ENCODE measurements at regions not wholly inside any gene's neighbourhood (a gene's known extent, or its start where the extent isn't known, plus 50 kb on each side); places are given as distances from the start of the nearest gene placed in this dataset.
A peak's percentile ranks its signal among the peaks of the same experiment; 100 is the strongest.

DNA sequence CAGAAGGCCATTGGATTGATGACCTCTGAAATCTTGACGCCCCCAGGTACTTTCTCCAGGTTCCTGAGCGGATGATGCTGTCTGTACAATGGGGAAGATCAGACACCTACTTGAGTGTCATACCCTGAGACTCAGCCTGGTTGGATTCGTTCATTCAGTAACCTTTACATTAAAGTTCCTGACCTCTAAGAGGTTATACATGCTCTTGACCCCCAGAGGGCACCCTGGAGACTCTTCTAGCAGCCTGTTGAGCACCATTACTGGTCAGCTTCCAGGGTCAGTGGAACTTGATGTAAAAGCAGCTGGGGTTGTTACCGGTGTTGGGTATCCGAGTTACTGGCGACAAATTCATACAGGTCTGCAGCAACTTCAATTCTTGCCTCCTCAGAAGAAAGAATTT lies 114.3 kb upstream of the ZNF678 start:
- no peak for DNase-seq (ENCODE audit: low read depth, low spot score)
- H3K4me3 ChIP-seq (ENCODE audit: low read depth in 2 of 2, low read length in 2 of 2): no peak overlapping the region
- in situ Hi-C loops (cut with HindIII; ENCODE audit: low pct_unique_long_range_greater_than_20kb, low sequenced_read_pairs): no loop called here
- ChIA-PET POLR2A (no interaction called here), CTCF (interaction anchor here (0.7 kb wide), 1 partner anchor 170 kb away, joined by 4 read pairs; no protein-coding TSS in a partner anchor)
- intact Hi-C loops (cut with micrococcal nuclease; ENCODE audit: unreplicated experiment): no loop called here
- H3K4me1 ChIP-seq (ENCODE audit: control insufficient read depth, insufficient read depth, low read length): no peaks in the 10 kb centered on the region
- H3K9me3 ChIP-seq (ENCODE audit: control insufficient read depth, insufficient read depth, low read depth, low read length): no peaks in the 10 kb centered on the region
- no TSS peak for BruUV-seq (replicated peaks)
- no peak for TF ChIP-seq POLR2AphosphoS5 (IDR thresholded peaks at IDR 0.05; ENCODE audit: low read depth, low read length)
- no peak for TF ChIP-seq REST (IDR thresholded peaks at IDR 0.05; ENCODE audit: insufficient read depth in 1 of 2, low read depth in 2 of 2, low read length in 1 of 2)
- no peak for TF ChIP-seq SIN3A (IDR thresholded peaks at IDR 0.05; ENCODE audit: borderline replicate concordance, insufficient read depth, low read depth, low read length)
- no peak for TF ChIP-seq TCF7L2 (IDR thresholded peaks at IDR 0.05; ENCODE audit: low read depth, low read length)
- TF ChIP-seq, protein P1, sequence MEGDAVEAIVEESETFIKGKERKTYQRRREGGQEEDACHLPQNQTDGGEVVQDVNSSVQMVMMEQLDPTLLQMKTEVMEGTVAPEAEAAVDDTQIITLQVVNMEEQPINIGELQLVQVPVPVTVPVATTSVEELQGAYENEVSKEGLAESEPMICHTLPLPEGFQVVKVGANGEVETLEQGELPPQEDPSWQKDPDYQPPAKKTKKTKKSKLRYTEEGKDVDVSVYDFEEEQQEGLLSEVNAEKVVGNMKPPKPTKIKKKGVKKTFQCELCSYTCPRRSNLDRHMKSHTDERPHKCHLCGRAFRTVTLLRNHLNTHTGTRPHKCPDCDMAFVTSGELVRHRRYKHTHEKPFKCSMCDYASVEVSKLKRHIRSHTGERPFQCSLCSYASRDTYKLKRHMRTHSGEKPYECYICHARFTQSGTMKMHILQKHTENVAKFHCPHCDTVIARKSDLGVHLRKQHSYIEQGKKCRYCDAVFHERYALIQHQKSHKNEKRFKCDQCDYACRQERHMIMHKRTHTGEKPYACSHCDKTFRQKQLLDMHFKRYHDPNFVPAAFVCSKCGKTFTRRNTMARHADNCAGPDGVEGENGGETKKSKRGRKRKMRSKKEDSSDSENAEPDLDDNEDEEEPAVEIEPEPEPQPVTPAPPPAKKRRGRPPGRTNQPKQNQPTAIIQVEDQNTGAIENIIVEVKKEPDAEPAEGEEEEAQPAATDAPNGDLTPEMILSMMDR (IDR thresholded peaks at IDR 0.05): peak; percentile 80
- H3K27ac ChIP-seq (ENCODE audit: low read length): no peak overlapping the region
- peaks cover 2% of the 10 kb centered on the region for H3K27me3 ChIP-seq (ENCODE audit: control insufficient read depth, insufficient read depth, low read length)
- peak; percentile 73; the same call in 1 of the 2 replicates for ATAC-seq
- no peaks in the 10 kb centered on the region for H3K36me3 ChIP-seq (ENCODE audit: control insufficient read depth, insufficient read depth, low read length)

DNA sequence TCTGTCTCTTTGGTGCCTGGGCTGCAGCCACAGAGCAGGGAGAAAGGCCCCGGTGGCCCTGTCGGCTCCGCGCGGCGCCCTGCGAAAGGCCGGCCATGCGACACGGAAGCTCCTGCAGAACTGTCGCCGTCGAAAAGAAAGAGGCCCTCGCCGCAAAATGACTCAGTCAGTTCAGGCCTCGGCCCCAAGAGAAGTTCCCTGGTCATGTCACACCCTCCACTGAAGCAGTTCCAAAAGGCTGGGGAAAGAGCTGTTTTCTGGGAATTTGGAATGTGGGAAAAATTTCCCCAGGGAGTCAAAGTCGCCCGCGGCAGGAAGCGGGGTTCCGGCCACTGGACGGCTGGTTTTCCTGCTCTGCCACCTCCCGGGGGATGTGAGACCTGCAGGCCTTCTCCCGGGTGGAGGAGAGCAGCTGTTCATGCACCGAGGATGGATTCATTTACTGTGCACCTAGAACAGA lies 115.8 kb upstream of the ZNF678 start:
- in situ Hi-C loops (cut with HindIII; ENCODE audit: low pct_unique_long_range_greater_than_20kb, low sequenced_read_pairs): no loop called here
- Histone ChIP-seq H3K27me3 (ENCODE audit: control insufficient read depth, insufficient read depth, low read length) (no peaks in the 10 kb centered on the region; the same call in 1 of the 2 replicates), H3K36me3 (ENCODE audit: control insufficient read depth, insufficient read depth, low read length) (no peaks in the 10 kb centered on the region), H3K27ac (ENCODE audit: low read length) (no peak overlapping the region), H3K9me3 (ENCODE audit: control insufficient read depth, insufficient read depth, low read depth, low read length) (no peaks in the 10 kb centered on the region), H3K4me1 (ENCODE audit: control insufficient read depth, insufficient read depth, low read length) (no peaks in the 10 kb centered on the region), H3K4me3 (ENCODE audit: low read depth in 2 of 2, low read length in 2 of 2) (no peak overlapping the region)
- DNase-seq (ENCODE audit: low read depth, low spot score): no peak
- ATAC-seq: no peak
- ChIA-PET CTCF (no interaction called here), POLR2A (no interaction called here)
- TF ChIP-seq TCF7L2 (IDR thresholded peaks at IDR 0.05; ENCODE audit: low read depth, low read length) (no peak), SIN3A (IDR thresholded peaks at IDR 0.05; ENCODE audit: borderline replicate concordance, insufficient read depth, low read depth, low read length) (no peak), REST (IDR thresholded peaks at IDR 0.05; ENCODE audit: insufficient read depth in 1 of 2, low read depth in 2 of 2, low read length in 1 of 2) (no peak)
- TF ChIP-seq, protein P1 (IDR thresholded peaks at IDR 0.05): peak; percentile 12
- intact Hi-C loops (cut with micrococcal nuclease; ENCODE audit: unreplicated experiment): no loop called here
- BruUV-seq (replicated peaks): no TSS peak
